Activated T-cell treated with anti-CD3 and anti-CD28 coated beads, Interleukin-2, amount 50 U/mL, for 4 hours (primary cell): ENCODE measurements at regions not wholly inside any gene's neighbourhood (a gene's known extent, or its start where the extent isn't known, plus 50 kb on each side); places are given as distances from the start of the nearest gene placed in this dataset.
"Not testable (repeated sequence)": the region's sequence is repeated elsewhere in the genome, so short reads cannot be mapped to it uniquely, and the experiment has no call there.

Experiments
- ATAC-seq, 2 donors: fragments of 200-7000 bp; cut with Tn5 transposase; one replicate each; pipeline ENCODE4 v1.10.0; 2021
- DNase-seq: peaks from one replicate; pipeline ENCODE4 v3.0.0-alpha.2; 2020
- H3K27me3 Mint-ChIP-seq: one replicate; pipeline ENCODE4 v1.8.0; 2021; ENCODE audit warnings: low read depth, mixed read lengths
- H3K36me3 Mint-ChIP-seq: one replicate; pipeline ENCODE4 v1.8.0; 2022; ENCODE audit warnings: mixed read lengths; ENCODE audit not compliant: insufficient read depth
- H3K4me1 Mint-ChIP-seq: one replicate; pipeline ENCODE4 v1.8.0; 2021; ENCODE audit warnings: low read depth, mixed read lengths
- H3K4me3 Mint-ChIP-seq: one replicate; pipeline ENCODE4 v1.8.0; 2021; ENCODE audit warnings: mild to moderate bottlenecking, moderate library complexity, mixed read lengths
- H3K9me3 Mint-ChIP-seq: one replicate; pipeline ENCODE4 v1.8.0; 2021; ENCODE audit warnings: mixed read lengths

DNA sequence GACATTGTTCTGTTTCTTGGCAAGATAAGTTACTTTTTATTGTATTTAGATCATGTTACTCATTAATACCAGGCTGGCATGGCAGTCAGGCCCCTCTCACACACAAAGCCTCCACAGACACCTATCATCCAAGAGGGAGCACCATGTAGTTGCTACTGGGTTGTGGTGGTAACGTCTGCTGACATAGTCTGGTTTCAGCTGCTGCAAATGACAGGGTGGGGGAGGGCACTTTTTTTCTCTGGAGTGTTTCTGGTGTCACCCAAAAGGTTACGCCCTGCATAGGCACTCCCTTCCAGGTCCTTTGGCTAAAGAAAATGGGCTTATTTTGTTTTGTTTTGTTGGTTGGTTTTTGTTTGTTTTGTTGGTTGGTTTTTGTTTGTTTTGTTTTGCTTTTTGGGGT is 236.4 kb upstream of the RIMS1 start:
- H3K4me1 Mint-ChIP-seq = no peaks in the 10 kb centered on the region
- ATAC-seq (no peak), DNase-seq (no peak)
- H3K9me3 Mint-ChIP-seq = peaks cover 3% of the 10 kb centered on the region
- no peaks in the 10 kb centered on the region for H3K36me3 Mint-ChIP-seq
- H3K4me3 Mint-ChIP-seq = no peak overlapping the region
- no peaks in the 10 kb centered on the region for H3K27me3 Mint-ChIP-seq

- Mint-ChIP-seq H3K4me3 (no peak overlapping the region), H3K36me3 (no peaks in the 10 kb centered on the region), H3K27me3 (no peaks in the 10 kb centered on the region), H3K9me3 (peaks cover 3% of the 10 kb centered on the region), H3K4me1 (no peaks in the 10 kb centered on the region)
- ATAC-seq = no peak
- no peak for DNase-seq
Observed at GRCh38 chr6:71651636-71652035, 234.7 kb upstream of the RIMS1 start.

DNA sequence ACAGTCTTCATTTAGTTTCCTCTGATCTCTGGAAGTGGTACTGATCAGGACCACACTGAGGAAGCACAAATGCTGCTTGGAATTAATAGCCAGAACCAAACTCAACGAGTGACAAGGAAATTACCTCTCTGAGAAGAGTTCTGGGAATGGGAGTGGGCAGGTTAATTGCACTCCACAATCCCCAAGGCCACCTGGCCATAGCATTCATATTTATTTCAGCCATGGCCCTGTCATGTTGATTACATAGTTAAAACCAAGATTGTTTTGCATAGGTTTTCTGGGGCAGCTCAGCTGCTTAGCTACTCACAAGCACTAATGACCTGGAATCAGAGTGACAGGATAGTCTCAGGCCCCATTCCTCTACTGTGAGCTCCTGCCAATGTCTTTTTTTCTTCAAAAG is 230.2 kb upstream of the RIMS1 start:
- Mint-ChIP-seq H3K4me3 (no peak overlapping the region), H3K9me3 (peaks cover 7% of the 10 kb centered on the region)

GRCh38 chr6:71665931-71666330 is 220.4 kb upstream of the RIMS1 start:
- ATAC-seq (no peak), DNase-seq (no peak)
- H3K27me3 Mint-ChIP-seq = no peaks in the 10 kb centered on the region
- no peaks in the 10 kb centered on the region for H3K4me1 Mint-ChIP-seq
- H3K9me3 Mint-ChIP-seq = peaks cover 5% of the 10 kb centered on the region
- H3K36me3 Mint-ChIP-seq = no peaks in the 10 kb centered on the region
- H3K4me3 Mint-ChIP-seq = no peak overlapping the region

More for the DNA sequence above, 230.2 kb upstream of the RIMS1 start:
- ATAC-seq (no peak), DNase-seq (no peak)
- Mint-ChIP-seq H3K4me1 (no peaks in the 10 kb centered on the region), H3K27me3 (no peaks in the 10 kb centered on the region), H3K36me3 (no peaks in the 10 kb centered on the region)

- no peaks in the 10 kb centered on the region for H3K4me1 Mint-ChIP-seq
- no peak overlapping the region for H3K4me3 Mint-ChIP-seq
- no peaks in the 10 kb centered on the region for H3K9me3 Mint-ChIP-seq
- DNase-seq = no peak
- H3K27me3 Mint-ChIP-seq = no peaks in the 10 kb centered on the region
- H3K36me3 Mint-ChIP-seq = no peaks in the 10 kb centered on the region
- ATAC-seq = no peak
Observed at GRCh38 chr6:71672876-71673275, 213.5 kb upstream of the RIMS1 start.

- no peak for DNase-seq
Observed at GRCh38 chr6:71675386-71675785, 211.0 kb upstream of the RIMS1 start.

DNA sequence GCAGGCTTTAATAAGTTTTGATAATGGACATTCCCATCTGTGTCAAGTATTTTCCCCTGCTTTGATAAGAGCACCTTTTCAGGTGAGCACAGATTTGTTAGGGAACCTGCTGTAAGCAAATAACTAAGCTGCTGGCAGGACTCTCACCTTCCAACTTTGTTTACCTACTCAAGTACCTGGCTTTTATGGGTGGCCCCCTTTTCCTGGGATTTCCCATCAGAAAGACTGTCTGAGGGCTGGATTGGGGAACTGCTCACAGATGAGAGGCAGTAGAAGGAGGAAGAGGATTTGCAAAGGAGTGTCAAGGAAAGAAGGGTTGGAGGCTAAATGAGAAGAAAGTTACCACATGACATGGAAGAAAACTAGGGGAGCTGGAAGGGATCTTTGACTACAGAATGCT is 210.1 kb upstream of the RIMS1 start:
- H3K4me1 Mint-ChIP-seq = no peaks in the 10 kb centered on the region
- H3K4me3 Mint-ChIP-seq = no peak overlapping the region
- no peak for DNase-seq
- ATAC-seq = no peak
- H3K36me3 Mint-ChIP-seq = no peaks in the 10 kb centered on the region
- H3K9me3 Mint-ChIP-seq = no peaks in the 10 kb centered on the region
- no peaks in the 10 kb centered on the region for H3K27me3 Mint-ChIP-seq

More at GRCh38 chr6:71675386-71675785, 211.0 kb upstream of the RIMS1 start:
- Mint-ChIP-seq H3K9me3 (no peaks in the 10 kb centered on the region), H3K27me3 (no peaks in the 10 kb centered on the region), H3K4me1 (no peaks in the 10 kb centered on the region), H3K36me3 (no peaks in the 10 kb centered on the region), H3K4me3 (no peak overlapping the region)
- ATAC-seq = no peak

DNA sequence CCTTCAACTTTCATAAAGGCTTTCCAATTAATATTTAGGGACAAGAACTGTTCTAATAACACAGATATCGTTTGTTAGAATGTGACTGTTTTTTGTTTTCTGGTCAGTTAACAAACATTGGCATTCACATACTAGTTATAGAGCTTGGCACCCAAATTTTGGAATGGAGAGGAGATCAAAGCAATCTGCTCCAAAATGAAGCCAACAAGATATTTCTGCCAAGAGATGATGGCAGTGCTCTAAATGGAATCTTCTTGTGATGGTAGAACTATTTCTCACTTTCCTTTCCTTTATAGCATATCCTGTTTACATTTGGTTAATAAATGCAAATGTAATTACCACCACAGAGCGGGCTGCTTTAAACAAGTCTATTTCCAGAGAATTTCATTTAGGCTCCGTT is 208.3 kb upstream of the RIMS1 start:
- no peak for DNase-seq
- ATAC-seq = no peak
- no peaks in the 10 kb centered on the region for H3K36me3 Mint-ChIP-seq
- H3K9me3 Mint-ChIP-seq = no peaks in the 10 kb centered on the region
- H3K4me1 Mint-ChIP-seq = no peaks in the 10 kb centered on the region
- H3K27me3 Mint-ChIP-seq = no peaks in the 10 kb centered on the region
- no peak overlapping the region for H3K4me3 Mint-ChIP-seq

GRCh38 chr6:71681234-71681867 is 205.0 kb upstream of the RIMS1 start:
- Mint-ChIP-seq H3K36me3 (no peaks in the 10 kb centered on the region), H3K9me3 (no peaks in the 10 kb centered on the region), H3K27me3 (no peaks in the 10 kb centered on the region), H3K4me3 (no peak overlapping the region), H3K4me1 (no peaks in the 10 kb centered on the region)
- ATAC-seq = no peak
- no peak for DNase-seq

- H3K9me3 Mint-ChIP-seq, H3K4me1 Mint-ChIP-seq, H3K36me3 Mint-ChIP-seq, H3K4me3 Mint-ChIP-seq, H3K27me3 Mint-ChIP-seq, DNase-seq, ATAC-seq: not testable (repeated sequence)
Observed at GRCh38 chr6:71686021-71686677, 200.2 kb upstream of the RIMS1 start.

GRCh38 chr6:71698702-71699101 is 187.6 kb upstream of the RIMS1 start:
- DNase-seq = no peak
- ATAC-seq = no peak
- H3K36me3 Mint-ChIP-seq = no peaks in the 10 kb centered on the region
- H3K4me3 Mint-ChIP-seq = no peak overlapping the region
- H3K4me1 Mint-ChIP-seq = no peaks in the 10 kb centered on the region
- peaks cover 4% of the 10 kb centered on the region for H3K9me3 Mint-ChIP-seq
- no peaks in the 10 kb centered on the region for H3K27me3 Mint-ChIP-seq

GRCh38 chr6:71706523-71706922 is 179.8 kb upstream of the RIMS1 start:
- Mint-ChIP-seq H3K4me1 (no peaks in the 10 kb centered on the region), H3K27me3 (no peaks in the 10 kb centered on the region), H3K4me3 (no peak overlapping the region), H3K36me3 (no peaks in the 10 kb centered on the region), H3K9me3 (peaks cover 3% of the 10 kb centered on the region)
- no peak for ATAC-seq
- no peak for DNase-seq

GRCh38 chr6:71707059-71707458 is 179.3 kb upstream of the RIMS1 start:
- Mint-ChIP-seq H3K9me3 (peaks cover 3% of the 10 kb centered on the region), H3K27me3 (no peaks in the 10 kb centered on the region), H3K4me1 (no peaks in the 10 kb centered on the region), H3K36me3 (no peaks in the 10 kb centered on the region), H3K4me3 (no peak overlapping the region)
- DNase-seq = no peak
- no peak for ATAC-seq

GRCh38 chr6:71720705-71721104 is 165.6 kb upstream of the RIMS1 start:
- DNase-seq = no peak
- ATAC-seq = no peak
- H3K4me3 Mint-ChIP-seq = no peak overlapping the region
- peaks cover 1% of the 10 kb centered on the region for H3K9me3 Mint-ChIP-seq
- H3K27me3 Mint-ChIP-seq = no peaks in the 10 kb centered on the region
- H3K4me1 Mint-ChIP-seq = no peaks in the 10 kb centered on the region
- H3K36me3 Mint-ChIP-seq = no peaks in the 10 kb centered on the region

- DNase-seq (no peak), ATAC-seq (no peak)
- Mint-ChIP-seq H3K36me3 (no peaks in the 10 kb centered on the region), H3K9me3 (peaks cover 5% of the 10 kb centered on the region), H3K4me1 (no peaks in the 10 kb centered on the region), H3K4me3 (no peak overlapping the region), H3K27me3 (no peaks in the 10 kb centered on the region)
Observed at GRCh38 chr6:71721642-71722041, 164.7 kb upstream of the RIMS1 start.
